NCI-H2029 treated with DMSO at 0.1 percent for 48 hours (cell line): ENCODE measurements at regions not wholly inside any gene's neighbourhood (a gene's known extent, or its start where the extent isn't known, plus 50 kb on each side); places are given as distances from the start of the nearest gene placed in this dataset.
"Not testable (repeated sequence)": the region's sequence is repeated elsewhere in the genome, so short reads cannot be mapped to it uniquely, and the experiment has no call there.

Source experiments
- DNase-seq: peaks from one replicate; lab custom pipeline; 2025; lab: John Stamatoyannopoulos, UW

DNA sequence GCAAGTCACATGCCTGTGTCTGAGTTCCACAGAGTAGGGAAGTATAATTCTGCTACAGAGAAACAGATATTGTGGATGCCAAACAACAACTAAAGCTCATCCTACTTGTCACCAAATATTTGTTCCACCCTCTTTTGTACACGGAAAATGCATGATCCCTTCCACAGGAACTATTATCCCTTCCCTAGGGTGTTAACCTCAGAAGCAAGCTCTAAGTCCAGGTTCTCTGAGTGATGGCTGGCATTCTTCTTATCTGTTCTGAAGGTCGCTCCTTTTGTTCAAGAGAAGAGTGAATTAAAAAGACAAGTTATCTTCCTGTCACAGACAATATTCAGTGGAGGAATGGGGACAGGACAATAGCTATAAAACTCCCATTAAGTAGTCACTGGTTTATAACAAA, 460.1 kb upstream of the GCFC2 start:
- DNase-seq = no peak

DNA sequence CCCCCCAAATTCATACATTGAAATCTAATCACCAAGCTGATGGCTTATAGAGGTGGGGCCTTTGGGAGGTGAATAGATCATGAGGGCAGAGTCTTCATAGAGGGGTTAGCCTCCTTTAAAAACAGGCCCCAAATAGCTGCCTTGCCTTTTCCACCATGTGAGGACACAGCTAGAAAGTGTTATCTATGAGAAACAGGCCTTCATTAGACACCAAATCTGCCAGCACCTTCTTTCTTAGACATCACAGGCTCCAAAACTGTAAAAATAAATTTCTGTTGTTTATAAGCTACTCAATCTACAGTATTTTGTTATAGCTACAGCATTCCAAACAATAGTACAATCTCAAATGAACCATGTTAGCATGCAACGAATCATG, 459.3 kb upstream of the GCFC2 start:
- DNase-seq = no peak

DNA sequence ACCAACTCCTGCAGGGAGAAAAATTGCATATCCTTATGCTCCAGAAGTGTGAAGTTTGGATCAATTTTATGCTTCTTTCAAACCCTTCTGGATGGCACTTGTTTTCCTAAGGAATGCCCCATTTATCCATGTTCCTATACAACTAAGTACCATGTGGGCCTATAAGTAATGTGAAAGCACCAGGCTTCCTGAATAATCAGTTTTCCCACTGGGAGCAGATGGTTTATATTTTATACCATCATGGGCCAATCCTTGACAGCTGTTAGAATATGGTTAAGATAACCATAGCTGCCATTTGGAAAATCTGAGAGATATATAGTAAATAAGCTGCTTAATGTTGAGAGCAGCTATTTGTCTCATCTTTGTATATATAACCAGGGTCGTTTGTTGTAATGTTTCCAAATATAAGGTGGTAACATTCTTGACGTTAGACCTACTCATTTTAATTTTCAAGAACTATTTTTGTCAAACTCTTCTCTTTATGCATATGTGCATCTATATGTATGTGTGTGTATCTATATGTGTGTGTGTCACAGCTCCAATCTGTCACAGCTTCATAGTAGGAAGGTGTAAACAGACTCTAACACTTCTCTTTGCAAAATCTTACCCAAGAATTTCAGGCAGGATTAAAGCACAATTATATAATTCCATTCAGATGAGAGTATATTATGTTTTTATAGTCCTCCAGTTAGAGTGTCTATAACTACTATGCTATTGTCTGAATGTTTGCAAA, 458.7 kb upstream of the GCFC2 start:
- no peak for DNase-seq

DNA sequence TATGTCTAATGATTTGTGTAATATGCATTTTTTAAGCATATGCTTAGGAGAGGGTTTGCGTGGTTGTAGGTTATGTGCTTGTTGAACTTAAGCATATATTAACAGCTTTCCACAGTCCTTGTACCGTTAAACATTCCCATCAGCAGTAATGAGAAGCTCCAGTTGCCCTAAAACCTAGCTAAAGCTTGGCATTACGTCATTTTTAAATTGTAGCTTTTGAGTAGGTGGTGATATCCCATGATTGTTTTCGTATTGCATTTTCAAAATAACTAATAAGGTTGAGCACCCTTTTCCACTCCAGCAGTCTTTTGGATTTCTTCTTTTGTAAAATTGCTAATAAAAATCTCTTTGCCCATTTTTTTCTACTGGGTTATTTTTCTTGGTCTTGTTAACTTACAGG, 453.1 kb upstream of the GCFC2 start:
- no peak for DNase-seq

DNA sequence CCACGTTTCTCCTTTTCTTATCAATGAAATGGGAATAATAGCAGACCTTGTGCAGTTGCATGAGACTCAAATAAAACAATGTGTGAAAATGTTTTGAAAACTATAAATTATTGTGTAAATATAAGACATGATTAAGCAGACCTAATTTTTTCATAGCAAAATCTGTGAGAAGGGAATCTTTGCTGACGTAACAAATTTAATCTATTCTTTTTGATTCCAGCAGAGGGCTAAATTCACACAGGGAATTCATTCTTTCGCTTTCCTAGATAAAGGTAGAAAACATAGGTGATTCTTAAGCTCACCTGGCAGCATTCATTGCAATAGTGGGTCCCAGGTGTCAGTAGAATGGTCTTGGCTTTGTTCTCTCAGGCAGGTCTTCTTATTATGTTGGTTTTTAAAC, 450.0 kb upstream of the GCFC2 start:
- no peak for DNase-seq

DNA sequence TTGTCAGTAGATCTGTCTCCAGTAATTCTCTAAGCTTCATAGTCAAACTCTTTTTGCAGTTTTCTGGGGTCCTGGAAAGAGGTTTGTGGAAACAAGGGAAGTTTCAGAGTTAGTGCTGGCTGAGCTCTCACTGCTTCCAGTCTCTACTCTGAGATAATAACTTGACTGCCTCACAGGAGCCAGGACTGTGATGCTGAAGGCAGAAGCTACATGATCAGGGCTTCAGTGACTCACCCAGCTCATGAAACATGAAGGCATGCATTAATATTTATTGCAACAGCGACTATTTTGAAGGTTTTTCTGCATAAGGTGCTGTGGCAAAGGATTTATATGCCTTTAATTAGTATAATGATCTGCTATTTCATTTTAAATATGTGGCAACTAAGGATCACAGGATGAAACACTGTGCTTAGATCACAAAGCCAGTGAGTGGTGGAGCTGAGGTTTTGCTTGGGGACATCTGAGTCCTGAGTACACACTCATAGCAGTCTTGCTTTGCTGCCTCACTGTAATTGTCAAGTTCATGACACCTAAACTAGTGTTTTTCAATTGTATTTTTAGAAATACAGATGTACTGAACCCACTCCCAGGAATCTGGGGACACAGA, 448.4 kb upstream of the GCFC2 start:
- DNase-seq = no peak

DNA sequence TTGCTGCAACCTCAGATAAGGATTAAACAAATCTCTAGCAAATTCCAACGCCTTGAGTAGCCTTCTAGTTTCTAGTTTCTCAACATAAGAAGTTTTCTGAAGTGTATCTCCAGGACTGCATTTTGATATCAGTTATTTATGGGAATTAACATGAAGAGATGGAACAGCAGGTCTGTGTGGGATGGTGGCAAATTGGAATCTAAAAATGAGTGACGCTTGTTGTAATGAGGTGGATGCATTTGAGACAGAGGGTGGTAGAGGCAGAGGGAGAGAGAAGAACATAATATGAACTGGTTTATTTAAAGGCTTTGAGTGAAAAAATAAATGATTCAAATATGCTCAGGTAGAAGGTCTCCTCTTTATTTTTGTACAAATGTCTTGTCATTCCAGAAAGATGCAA, 446.8 kb upstream of the GCFC2 start:
- no peak for DNase-seq

DNA sequence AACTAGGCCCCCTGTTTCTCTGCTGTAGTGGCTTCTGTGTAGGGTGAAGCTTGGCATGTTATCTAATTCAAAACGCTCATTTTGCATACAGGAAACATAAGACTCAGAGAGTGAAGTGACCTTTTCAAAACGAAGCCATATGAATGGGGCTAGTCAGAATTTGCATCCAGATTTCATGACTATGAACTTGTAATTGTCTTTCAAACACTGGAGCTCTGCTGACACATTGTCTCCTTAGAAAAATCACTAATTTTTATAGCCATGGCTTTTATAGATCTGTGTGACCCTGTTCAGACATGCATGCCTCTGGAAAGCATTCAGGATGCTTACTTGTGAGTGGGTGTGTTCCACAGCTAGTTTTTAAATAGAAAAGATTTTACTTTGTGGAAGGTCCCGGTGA, 444.3 kb upstream of the GCFC2 start:
- DNase-seq = no peak

DNA sequence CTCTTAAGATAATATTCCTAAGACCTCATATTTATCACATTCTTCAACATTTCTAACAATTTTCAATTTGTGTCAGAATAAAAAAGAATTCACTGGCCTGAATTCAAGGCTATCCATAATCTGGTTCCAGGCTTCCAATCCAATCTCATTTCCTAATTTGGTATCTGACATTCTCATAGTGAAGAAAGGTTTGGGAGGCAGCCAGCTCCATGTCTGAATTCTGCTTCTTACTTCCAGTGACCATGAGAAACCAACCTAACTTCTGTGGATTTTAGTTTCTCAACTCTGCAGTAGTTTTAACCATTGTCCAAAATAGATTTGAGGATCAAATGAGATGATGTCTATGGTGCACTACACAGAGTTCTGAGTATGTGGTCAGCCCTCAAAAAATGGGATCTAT, 439.1 kb upstream of the GCFC2 start:
- no peak for DNase-seq

DNA sequence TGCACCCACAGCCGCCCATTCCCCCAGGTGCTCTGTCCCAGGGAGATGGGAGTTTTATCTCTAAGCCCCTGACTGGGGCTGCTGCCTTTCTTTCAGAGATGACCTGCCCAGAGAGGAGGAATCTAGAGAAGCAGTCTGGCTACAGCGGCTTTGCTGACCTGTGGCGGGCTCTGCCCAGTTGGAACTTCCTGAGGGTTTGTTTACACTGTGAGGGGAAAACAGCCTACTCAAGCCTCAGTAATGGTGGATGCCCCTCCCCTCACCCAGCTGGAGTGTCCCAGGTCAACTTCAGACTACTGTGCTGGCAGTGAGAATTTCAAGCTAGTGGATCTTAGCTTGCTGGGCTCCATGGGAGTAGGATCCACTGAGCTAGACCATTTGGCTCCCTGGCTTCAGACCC, 428.6 kb upstream of the GCFC2 start:
- not testable (repeated sequence) for DNase-seq

DNA sequence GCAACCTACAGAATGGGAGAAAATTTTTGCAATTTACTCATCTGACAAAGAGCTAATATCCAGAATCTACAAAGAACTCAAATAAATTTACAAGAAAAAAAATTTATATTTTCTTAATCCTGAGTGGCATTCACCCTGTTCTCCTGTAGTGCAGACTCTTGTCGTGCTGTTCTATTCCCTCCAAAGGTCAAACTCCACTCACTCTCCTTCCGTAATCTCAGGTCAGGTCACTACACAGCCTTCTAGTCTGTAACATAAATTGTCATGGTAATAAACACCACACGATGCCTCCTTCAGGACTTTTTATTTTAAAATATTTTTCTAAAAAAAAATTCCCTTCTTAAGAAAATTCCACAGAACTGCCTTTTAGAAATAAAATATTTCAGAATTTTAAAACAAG, 417.9 kb upstream of the GCFC2 start:
- DNase-seq = no peak

DNA sequence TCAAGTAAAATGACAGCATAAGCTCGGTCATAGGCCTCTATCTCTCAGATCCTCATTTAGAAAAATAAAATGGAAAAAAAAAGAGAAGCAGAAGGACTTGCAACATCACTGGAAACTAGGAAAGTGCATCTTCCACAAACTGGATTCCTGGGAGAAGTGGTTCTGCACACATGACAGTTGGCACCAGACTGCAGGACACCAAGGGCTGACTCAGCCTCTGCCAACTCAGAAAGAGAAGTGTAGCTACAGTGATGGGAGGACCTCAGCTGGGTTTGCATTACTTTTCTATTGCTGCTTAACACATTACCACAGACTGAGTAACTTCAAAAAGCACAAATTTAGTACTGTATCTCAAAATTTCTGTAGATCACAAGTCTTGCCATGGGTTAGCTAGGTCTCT, 409.5 kb upstream of the GCFC2 start:
- DNase-seq = no peak

DNA sequence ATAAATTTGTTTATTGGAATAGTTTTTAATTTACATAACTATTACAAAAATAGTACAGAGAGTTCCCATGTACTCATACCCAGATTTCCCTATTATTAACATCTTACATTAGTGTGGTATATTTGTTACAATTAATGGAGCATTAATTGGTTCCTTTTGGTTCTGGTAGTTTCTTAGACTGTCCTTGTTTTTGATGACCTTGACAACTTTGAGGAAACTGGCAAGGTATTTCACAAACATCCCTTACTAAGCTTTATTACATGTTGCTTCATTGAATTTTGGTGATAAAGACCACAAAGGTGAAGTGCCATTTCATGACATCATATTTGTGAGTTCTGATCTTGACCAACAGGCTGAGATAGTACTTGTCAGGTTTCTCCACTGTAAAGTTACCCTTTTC, 379.0 kb upstream of the GCFC2 start:
- no peak for DNase-seq

DNA sequence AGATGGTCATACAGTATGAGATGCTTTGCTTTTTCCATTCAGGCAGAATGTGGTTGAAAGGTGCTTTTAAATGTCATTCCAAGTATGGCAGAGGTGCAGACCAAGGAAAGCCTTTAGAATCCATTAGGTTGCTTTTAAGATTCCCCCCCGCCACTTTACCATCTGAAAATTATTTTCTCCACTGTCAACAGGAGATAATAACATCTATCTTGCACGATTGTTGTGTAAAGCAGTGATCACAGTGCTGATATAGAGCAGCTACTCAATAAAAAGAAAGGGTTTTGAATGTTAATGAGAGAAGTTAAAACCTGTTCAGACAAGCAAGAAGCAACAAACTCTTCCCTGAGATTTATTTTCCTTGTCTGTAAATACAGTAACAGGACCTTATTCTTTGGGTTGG, 372.5 kb upstream of the GCFC2 start:
- DNase-seq = no peak

DNA sequence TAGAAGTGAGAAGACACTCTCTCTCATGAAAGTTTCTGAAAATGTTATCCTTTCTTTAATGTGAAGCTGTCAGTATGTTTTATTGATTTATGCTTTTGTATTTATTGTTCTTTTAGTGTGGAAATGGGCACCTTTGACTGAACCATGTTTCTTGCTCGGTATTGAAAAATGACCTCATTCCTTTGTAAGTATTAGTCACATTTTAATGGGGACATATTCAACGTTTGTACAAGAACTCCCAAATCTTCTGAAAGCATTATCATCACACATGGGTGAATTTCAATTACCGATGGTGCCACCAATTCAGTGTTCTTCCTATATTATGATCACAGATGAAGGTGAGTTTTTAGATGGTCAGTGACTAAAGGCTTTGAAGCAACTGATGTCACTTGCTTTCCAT, 371.8 kb upstream of the GCFC2 start:
- no peak for DNase-seq

DNA sequence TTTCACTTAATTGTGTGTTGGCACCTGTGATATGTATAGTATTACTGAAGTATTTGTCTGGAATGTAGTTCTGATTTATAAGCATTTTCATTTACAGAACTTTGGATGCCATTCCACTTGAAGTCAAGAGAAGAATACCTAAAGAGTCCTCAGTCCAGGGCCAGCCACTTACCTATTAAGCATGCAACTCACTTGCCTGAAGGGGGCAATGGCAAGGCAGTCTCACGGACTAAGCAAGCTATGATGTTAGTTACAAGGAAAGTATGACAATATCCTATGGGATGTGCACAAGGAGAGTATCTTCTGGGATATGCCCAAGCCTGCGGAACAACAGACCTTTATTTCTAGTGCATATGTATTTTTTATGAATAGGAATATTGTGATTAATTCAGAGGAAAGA, 369.4 kb upstream of the GCFC2 start:
- DNase-seq = no peak

DNA sequence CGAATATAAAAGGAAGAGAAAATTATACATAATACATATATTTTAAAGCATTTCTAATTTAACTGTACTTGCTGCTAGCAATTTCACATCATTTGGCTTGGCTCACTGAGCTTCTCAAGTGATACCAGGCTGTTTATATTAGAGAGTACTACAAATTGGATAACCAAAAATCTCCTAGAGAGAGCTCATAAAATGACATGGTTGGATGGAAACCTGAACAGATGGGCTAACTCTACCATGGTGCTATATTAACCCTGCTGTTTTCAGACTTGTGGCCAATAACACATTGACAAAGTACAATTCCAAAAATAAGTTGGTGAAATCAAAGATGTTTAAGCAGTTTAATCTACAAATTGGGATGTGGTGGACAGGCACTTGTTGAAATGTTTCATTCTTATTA, 364.4 kb upstream of the GCFC2 start:
- no peak for DNase-seq

DNA sequence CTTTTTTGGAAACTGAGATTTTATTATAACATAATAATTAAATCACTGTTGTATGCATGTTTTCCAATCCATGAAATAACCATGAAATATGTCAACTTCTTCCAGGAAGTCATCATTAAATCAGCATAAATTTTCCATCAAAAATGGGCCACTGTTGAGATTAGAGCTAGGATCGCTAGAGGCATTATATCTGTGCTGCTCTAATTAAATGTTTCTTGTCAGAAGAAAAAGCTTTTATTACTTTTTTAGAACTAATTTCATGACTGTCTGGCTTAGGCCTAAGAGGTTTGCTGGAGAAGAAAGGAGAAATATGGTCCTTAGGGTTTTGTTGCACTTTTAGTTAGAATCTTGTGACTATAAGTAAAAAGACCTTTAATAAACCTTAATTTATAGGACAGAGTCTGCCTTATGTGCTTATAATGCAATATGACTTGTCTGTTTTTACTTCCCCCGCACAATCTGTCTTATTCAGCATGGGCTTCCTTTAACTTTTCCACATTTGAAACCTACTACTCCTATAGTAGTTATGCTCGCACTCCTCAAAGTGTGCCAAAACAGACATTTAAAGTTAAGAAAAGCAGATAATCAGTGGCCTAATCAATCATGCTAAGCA, 363.4 kb upstream of the GCFC2 start:
- no peak for DNase-seq

DNA sequence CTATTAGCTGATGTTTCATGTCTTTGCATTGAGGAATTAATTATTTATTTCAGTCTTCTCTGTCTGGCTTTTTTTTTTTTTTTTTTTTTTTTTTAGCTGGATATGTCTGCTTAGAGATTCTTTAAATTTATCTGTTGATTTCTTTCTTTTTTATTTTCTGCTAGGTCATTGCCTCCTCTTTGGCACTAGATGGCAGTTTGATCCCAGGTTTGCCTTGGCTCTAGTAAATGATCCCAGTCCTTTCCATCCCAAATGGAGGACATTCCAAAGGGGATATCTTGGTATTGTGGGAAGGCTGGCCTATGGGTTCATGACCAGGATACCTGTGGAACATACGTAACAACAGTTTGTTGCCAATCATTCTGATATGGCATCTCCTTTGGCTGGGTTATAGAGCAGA, 339.5 kb upstream of the GCFC2 start:
- no peak for DNase-seq

DNA sequence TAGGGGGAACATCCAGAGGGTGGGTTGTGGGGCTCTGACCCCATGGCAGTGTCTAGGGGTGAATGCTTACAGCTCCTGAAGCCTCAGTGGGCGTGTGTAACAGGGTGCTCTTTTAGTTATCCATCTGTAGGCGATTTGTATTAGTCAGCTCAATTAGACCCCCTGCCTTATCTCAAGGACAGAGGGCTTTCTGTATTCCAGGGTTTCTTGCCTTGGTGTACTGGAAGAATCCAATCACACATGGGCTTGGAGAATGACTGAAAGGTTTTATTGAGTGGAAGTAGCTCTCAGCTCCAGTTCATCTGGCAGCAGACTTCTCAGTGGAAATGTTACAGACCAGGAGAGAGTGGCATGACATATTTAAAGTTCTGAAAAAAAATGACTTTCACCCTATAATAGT, 334.0 kb upstream of the GCFC2 start:
- no peak for DNase-seq

DNA sequence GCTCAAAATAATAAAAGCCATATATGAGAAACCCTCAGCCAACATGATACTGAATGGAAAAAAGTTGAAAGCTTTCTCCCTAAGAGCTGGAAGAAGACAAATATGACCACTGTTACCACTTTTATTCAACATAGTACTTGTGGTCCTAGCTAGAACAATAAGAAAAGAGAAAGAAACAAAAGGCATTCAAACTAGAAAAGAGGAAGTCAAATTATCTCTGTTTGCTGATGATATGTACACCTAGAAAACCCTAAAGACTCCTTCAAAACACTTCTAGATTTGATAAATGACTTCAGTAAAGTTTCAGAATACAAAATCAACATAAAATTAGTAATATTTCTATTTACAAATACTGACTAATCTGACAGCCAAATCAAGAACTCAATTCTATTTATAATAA, 328.8 kb upstream of the GCFC2 start:
- DNase-seq = no peak

DNA sequence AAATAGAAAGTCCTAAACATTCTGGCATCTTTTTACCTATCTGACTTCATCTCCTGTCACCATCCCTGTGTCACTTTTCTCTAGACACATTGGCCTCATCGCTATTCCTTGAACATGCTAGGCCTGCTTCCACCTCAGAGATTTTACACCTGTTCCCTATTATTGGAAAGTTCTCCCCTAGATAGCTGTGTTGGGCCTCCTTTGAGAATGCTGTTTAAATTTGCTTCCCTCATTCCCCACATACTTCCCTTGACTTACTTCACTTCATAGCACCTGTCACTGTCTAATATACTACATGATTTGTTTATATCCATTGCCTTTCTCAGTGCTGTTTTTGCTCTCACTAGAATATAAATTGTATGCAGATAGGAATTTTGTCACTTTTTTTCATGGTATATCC, 317.0 kb upstream of the GCFC2 start:
- no peak for DNase-seq

DNA sequence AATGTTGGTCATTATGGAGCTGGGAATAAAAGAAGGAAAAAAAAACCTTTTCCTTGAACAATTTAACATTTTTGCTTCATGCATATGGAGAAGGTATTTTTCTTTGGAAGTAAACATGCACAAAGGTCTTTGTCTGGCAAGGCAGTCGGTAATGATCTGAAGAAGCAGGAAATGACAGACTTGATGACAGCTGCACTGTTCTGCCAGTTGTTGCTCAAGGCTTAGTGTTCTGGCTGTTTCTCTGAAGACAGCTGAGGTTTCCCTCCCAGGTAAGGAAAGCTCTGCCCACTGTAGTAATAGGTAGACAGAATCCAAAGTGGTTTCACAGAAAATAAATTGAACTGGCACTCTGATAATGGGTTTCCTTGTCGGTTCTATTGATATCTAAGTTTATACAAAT, 308.4 kb upstream of the GCFC2 start:
- DNase-seq = no peak

DNA sequence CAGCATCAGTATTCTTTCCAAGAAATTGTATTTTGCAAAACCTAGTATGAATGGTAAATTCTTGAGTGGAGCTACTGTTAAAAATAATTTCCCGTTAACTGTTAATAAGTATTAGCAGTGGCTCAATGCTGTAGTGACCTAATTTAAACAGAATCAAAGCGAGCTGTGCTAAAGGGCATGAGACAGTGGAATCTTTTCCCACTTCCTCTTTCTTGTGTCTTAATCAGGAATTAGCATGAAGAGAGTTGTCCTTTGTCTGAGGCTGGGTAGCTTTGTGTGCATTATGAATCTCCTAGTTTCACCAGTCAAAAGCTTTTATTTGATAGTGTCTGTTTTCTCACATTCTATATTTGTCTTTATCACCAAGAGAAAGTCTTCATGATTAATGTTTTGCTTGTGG, 298.8 kb upstream of the GCFC2 start:
- DNase-seq = no peak
